GM10248 (cell line): ENCODE measurements at regions not wholly inside any gene's neighbourhood (a gene's known extent, or its start where the extent isn't known, plus 50 kb on each side); places are given as distances from the start of the nearest gene placed in this dataset.

ENCODE experiments used
- CTCF ChIA-PET: fragments of 300-600 bp; sonication (Branson Sonifier 250); formaldehyde crosslinking; extraction: SDS; loops from one replicate; lab custom pipeline; 2021; ENCODE audit warnings: antibody characterized with exemption; lab: Yijun Ruan, JAX
- POLR2A ChIA-PET: fragments of 350-650 bp; sonication (Branson Sonifier 250); formaldehyde crosslinking; extraction: SDS; loops from one replicate; lab custom pipeline; 2020; ENCODE audit warnings: antibody characterized with exemption; lab: Yijun Ruan, JAX
- DNase-seq: peaks from one replicate; pipeline ENCODE4 v3.0.0; 2012; ENCODE audit errors: extremely low spot score
- TF ChIP-seq, protein P1 (sequence below): IDR thresholded peaks from 2 replicates; pipeline ENCODE4 v1.5.1; 2012; ENCODE audit warnings: mild to moderate bottlenecking, low read depth; ENCODE audit errors: extremely low read depth, missing control alignments, control extremely low read depth

DNA sequence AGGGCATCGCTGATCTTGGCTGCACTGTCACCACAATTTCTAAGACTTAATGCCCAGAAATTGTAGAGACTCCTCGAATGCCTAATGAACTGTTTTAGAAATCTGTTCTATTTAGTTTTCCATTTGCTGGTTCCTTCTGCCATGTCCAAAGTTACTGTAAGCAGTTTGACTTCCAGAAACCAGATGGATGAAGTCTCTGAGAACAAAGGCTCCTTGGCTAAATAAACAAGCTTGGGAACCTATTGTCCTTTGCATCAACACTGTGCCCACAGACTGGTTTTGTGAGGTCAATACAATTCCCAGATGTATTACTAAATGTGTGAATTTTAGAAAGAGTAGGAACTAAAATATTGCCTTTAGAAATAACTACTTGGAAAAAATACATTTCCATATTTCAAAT lies 600.2 kb downstream of the NYAP2 start:
- TF ChIP-seq, protein P1, sequence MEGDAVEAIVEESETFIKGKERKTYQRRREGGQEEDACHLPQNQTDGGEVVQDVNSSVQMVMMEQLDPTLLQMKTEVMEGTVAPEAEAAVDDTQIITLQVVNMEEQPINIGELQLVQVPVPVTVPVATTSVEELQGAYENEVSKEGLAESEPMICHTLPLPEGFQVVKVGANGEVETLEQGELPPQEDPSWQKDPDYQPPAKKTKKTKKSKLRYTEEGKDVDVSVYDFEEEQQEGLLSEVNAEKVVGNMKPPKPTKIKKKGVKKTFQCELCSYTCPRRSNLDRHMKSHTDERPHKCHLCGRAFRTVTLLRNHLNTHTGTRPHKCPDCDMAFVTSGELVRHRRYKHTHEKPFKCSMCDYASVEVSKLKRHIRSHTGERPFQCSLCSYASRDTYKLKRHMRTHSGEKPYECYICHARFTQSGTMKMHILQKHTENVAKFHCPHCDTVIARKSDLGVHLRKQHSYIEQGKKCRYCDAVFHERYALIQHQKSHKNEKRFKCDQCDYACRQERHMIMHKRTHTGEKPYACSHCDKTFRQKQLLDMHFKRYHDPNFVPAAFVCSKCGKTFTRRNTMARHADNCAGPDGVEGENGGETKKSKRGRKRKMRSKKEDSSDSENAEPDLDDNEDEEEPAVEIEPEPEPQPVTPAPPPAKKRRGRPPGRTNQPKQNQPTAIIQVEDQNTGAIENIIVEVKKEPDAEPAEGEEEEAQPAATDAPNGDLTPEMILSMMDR: no peak
- no peak for DNase-seq
- CTCF ChIA-PET: no interaction called here
- POLR2A ChIA-PET: no interaction called here

GRCh38 chr2:225998653-225999052 lies 599.1 kb downstream of the NYAP2 start:
- TF ChIP-seq, protein P1: no peak
- CTCF ChIA-PET: no interaction called here
- POLR2A ChIA-PET: no interaction called here
- DNase-seq: no peak

- ChIA-PET POLR2A (no interaction called here), CTCF (no interaction called here)
- DNase-seq: no peak
- TF ChIP-seq, protein P1: no peak
Observed at GRCh38 chr2:225998116-225998515, 598.6 kb downstream of the NYAP2 start.

- POLR2A ChIA-PET: no interaction called here
- DNase-seq: no peak
- CTCF ChIA-PET: no interaction called here
- TF ChIP-seq, protein P1: no peak
Observed at GRCh38 chr2:225996462-225996828, 596.9 kb downstream of the NYAP2 start.

GRCh38 chr2:225995796-225996461 lies 596.4 kb downstream of the NYAP2 start:
- ChIA-PET CTCF (interaction anchor here (0.8 to 1.6 kb wide), 3 partner anchors 9 to 61 kb away, joined by 3 to 4 read pairs (median 3); no protein-coding TSS in a partner anchor), POLR2A (no interaction called here)
- DNase-seq: no peak
- TF ChIP-seq, protein P1: no peak

GRCh38 chr2:225994748-225995405 lies 595.4 kb downstream of the NYAP2 start:
- no peak for DNase-seq
- ChIA-PET POLR2A (no interaction called here), CTCF (interaction anchor here (0.8 to 1.6 kb wide), 4 partner anchors 9 to 62 kb away, joined by 3 to 5 read pairs (median 4); no protein-coding TSS in a partner anchor)
- TF ChIP-seq, protein P1: no peak
